K562 (cell line): ENCODE measurements at regions not wholly inside any gene's neighbourhood (a gene's known extent, or its start where the extent isn't known, plus 50 kb on each side); places are given as distances from the start of the nearest gene placed in this dataset.

Experiments used
- ATAC-seq: fragments of 200-7000 bp; cut with Tn5 transposase; 3 replicates; pipeline ENCODE4 v1.9.1; 2020; ENCODE audit warnings: moderate library complexity
- BruUV-seq: library from RNA; stranded (reverse); fragments of 400-500 nt; replicated peaks from 2 replicates; lab custom pipeline; 2021; lab: Mats Ljungman, UMichigan
- CTCF ChIA-PET: fragments of 300-600 bp; formaldehyde crosslinking; extraction: SDS; loops from one replicate; lab custom pipeline; 2021; ENCODE audit warnings: low intra/inter-chr PET ratio; lab: Yijun Ruan, JAX
- POLR2A ChIA-PET: fragments of 300-600, 350-650 bp; sonication (Branson Sonifier 250); formaldehyde crosslinking; extraction: SDS; loops from one replicate; lab custom pipeline; 2021; ENCODE audit warnings: antibody characterized with exemption, inconsistent platforms; lab: Yijun Ruan, JAX
- DNase-seq, 4 experiments: peaks; one replicate each; pipeline versions ENCODE4 v3.0.0 to v3.0.0-alpha.2; 2011 to 2018; ENCODE audit warnings: low spot score in 3 of 4, mixed read lengths in 3 of 4; ENCODE audit errors: extremely low read depth in 1 of 4
- FAIRE-seq: peaks from 2 replicates; lab custom pipeline; 2011; peaks lifted over from hg19 to GRCh38; lab: Jason Lieb, UNC
- H2AFZ ChIP-seq: 2 replicates; pipeline ENCODE4 v1.6.0; 2011; ENCODE audit warnings: low read depth, low read length, control low read depth, inconsistent platforms
- H3K27ac ChIP-seq: fragments of 200-600 bp; 3 replicates; pipeline ENCODE4 v1.8.0; 2011; ENCODE audit warnings: low read depth, mild to moderate bottlenecking, control low read depth, inconsistent platforms, low read length, moderate library complexity, mixed read lengths; ENCODE audit errors: extremely low read depth
- H3K27me3 ChIP-seq, 2 experiments: fragments of 300-600 bp in 1 of 2; 2 replicates in 1 of 2; 3 replicates in 1 of 2; pipeline versions ENCODE4 v1.6.0 to v1.8.0; 2011; ENCODE audit warnings: inconsistent platforms in 2 of 2, low read length in 2 of 2, mild to moderate bottlenecking in 1 of 2, mixed read lengths in 1 of 2, moderate library complexity in 1 of 2; ENCODE audit not compliant: control insufficient read depth in 2 of 2, insufficient read depth in 2 of 2
- H3K36me3 ChIP-seq: fragments of 300-600 bp; 3 replicates; pipeline ENCODE4 v1.8.0; 2011; ENCODE audit warnings: mild to moderate bottlenecking, low read length, inconsistent platforms; ENCODE audit not compliant: control insufficient read depth, insufficient read depth
- H3K4me1 ChIP-seq, 2 experiments: fragments of 200-600 bp in 1 of 2; replicated peaks in 1 of 2; 2 replicates in 1 of 2; 3 replicates in 1 of 2; pipeline versions ENCODE4 v1.5.1 to v1.8.0; 2011; ENCODE audit warnings: inconsistent platforms in 2 of 2, low read length in 2 of 2, mild to moderate bottlenecking in 1 of 2, mixed read lengths in 1 of 2, moderate library complexity in 1 of 2; ENCODE audit not compliant: control insufficient read depth in 2 of 2, insufficient read depth in 2 of 2
- H3K4me2 ChIP-seq: 2 replicates; pipeline ENCODE4 v1.6.1; 2011; ENCODE audit warnings: low read length, control low read depth, inconsistent platforms, mixed read lengths; ENCODE audit not compliant: insufficient read depth
- H3K4me3 ChIP-seq: fragments of 200-600 bp; sonication (generic), shearing (Covaris generic); 2 replicates; pipeline ENCODE4 v1.5.1; 2016; ENCODE audit warnings: control low read depth, inconsistent platforms
- H3K79me2 ChIP-seq: fragments of 200-600 bp; 3 replicates; pipeline ENCODE4 v1.8.0; 2011; ENCODE audit warnings: low read length, inconsistent platforms; ENCODE audit not compliant: control insufficient read depth, insufficient read depth
- H3K9ac ChIP-seq, 2 experiments: 2 replicates each; pipeline versions ENCODE4 v1.6.0 to v1.6.1; 2011; ENCODE audit warnings: low read depth in 2 of 2, low read length in 2 of 2, control low read depth in 1 of 2, inconsistent platforms in 1 of 2, mild to moderate bottlenecking in 1 of 2, mixed read lengths in 1 of 2; ENCODE audit not compliant: insufficient read depth in 1 of 2
- H3K9me1 ChIP-seq: one replicate; pipeline ENCODE4 v1.6.0; 2011; ENCODE audit warnings: inconsistent platforms, mild to moderate bottlenecking, low read length, moderate library complexity; ENCODE audit not compliant: control insufficient read depth, insufficient read depth
- H3K9me3 ChIP-seq: replicated peaks from 2 replicates; pipeline ENCODE4 v1.5.1; 2011; ENCODE audit warnings: low read depth, low read length, inconsistent platforms; ENCODE audit not compliant: control insufficient read depth, insufficient read depth
- H4K20me1 ChIP-seq: replicated peaks from 2 replicates; pipeline ENCODE4 v1.6.1; 2011; ENCODE audit warnings: low read length, inconsistent platforms, mixed read lengths; ENCODE audit not compliant: control insufficient read depth, insufficient read depth
- ATF3 ChIP-seq, 2 experiments: fragments of 450-650 bp in 1 of 2; sonication (generic) in 1 of 2; formaldehyde crosslinking in 1 of 2; IDR thresholded peaks in 1 of 2; conservative IDR thresholded peaks in 1 of 2; 2 replicates each; pipeline versions ENCODE4 v1.6.1 to v1.8.1; 2016 to 2023; ENCODE audit warnings: mild to moderate bottlenecking in 2 of 2, moderate library complexity in 2 of 2, inconsistent platforms in 1 of 2, missing genetic modification reagents in 1 of 2
- BACH1 ChIP-seq: fragments of 200-800 bp; sonication (Bioruptor generic); IDR thresholded peaks from 2 replicates; pipeline ENCODE4 v1.6.1; 2016; ENCODE audit warnings: missing genetic modification characterization, missing compliant biosample characterization
- BCOR ChIP-seq: fragments of 450-650 bp; IDR thresholded peaks from 2 replicates; pipeline ENCODE4 v1.6.1; 2016
- BHLHE40 ChIP-seq: IDR thresholded peaks from 2 replicates; pipeline ENCODE4 v1.6.1; 2011; ENCODE audit warnings: low read length, improper control_type of control experiment
- CCAR2 ChIP-seq: fragments of 200-400 bp; formaldehyde crosslinking; IDR thresholded peaks from 2 replicates; pipeline ENCODE4 v1.6.1; 2017; ENCODE audit warnings: mild to moderate bottlenecking, low read depth, low read length
- ELF1 ChIP-seq: fragments of 200-800 bp; sonication (Bioruptor generic); IDR thresholded peaks from 2 replicates; pipeline ENCODE4 v1.6.1; 2016; ENCODE audit warnings: missing genetic modification characterization, missing compliant biosample characterization
- ETS2 ChIP-seq: IDR thresholded peaks from 2 replicates; pipeline ENCODE4 v1.6.1; 2016; ENCODE audit warnings: borderline replicate concordance, missing genetic modification characterization, mild to moderate bottlenecking, moderate library complexity, missing compliant biosample characterization; ENCODE audit not compliant: poor library complexity, severe bottlenecking
- HMGN3 ChIP-seq: IDR thresholded peaks from 2 replicates; pipeline ENCODE4 v1.6.1; 2011; ENCODE audit warnings: borderline replicate concordance, low read depth, mild to moderate bottlenecking, mixed read lengths, low read length; ENCODE audit not compliant: insufficient read length; ENCODE audit errors: extremely low read depth
- MBD2 ChIP-seq: sonication (generic); IDR thresholded peaks from 2 replicates; pipeline ENCODE4 v1.6.1; 2016; ENCODE audit warnings: low read depth, borderline replicate concordance
- NFYB ChIP-seq: IDR thresholded peaks from 2 replicates; pipeline ENCODE4 v1.6.1; 2011; ENCODE audit warnings: mild to moderate bottlenecking, moderate library complexity; ENCODE audit not compliant: insufficient read length; ENCODE audit errors: extremely low read depth
- RBM15 ChIP-seq: fragments of 200-400 bp; formaldehyde crosslinking; IDR thresholded peaks from 2 replicates; pipeline ENCODE4 v1.6.1; 2018; ENCODE audit warnings: mild to moderate bottlenecking, low read length, moderate library complexity; ENCODE audit not compliant: insufficient read depth
- SFPQ ChIP-seq: fragments of 200-400 bp; formaldehyde crosslinking; IDR thresholded peaks from 2 replicates; pipeline ENCODE4 v1.6.1; 2017; ENCODE audit warnings: mild to moderate bottlenecking, low read depth, low read length, moderate library complexity
- WHSC1 ChIP-seq: IDR thresholded peaks from one replicate; pipeline ENCODE4 v1.6.1; 2012; ENCODE audit warnings: low read length, control low read depth, inconsistent platforms
- ZBTB8A ChIP-seq: fragments of 450-650 bp; IDR thresholded peaks from 2 replicates; pipeline ENCODE4 v1.6.1; 2018; ENCODE audit warnings: mild to moderate bottlenecking, moderate library complexity; ENCODE audit not compliant: partially characterized antibody
- ZNF217 ChIP-seq: sonication (generic); formaldehyde crosslinking; IDR thresholded peaks from 2 replicates; pipeline ENCODE4 v1.8.0; 2022; ENCODE audit warnings: mild to moderate bottlenecking, missing genetic modification reagents
- ZNF316 ChIP-seq: fragments of 450-650 bp; IDR thresholded peaks from 2 replicates; pipeline ENCODE4 v1.6.1; 2016
- ZZZ3 ChIP-seq: fragments of 450-650 bp; IDR thresholded peaks from 2 replicates; pipeline ENCODE4 v1.6.1; 2016; ENCODE audit warnings: antibody characterized with exemption, mild to moderate bottlenecking, moderate library complexity
- WGBS: fragments of 100-300 bp; shearing (Covaris generic); methylation state at CpG from one replicate; pipeline ENCODE4 v1.1.6; 2016; ENCODE audit warnings: low coverage, mixed read lengths; ENCODE audit not compliant: insufficient coverage; ENCODE audit errors: missing lambda C conversion rate; 5-methylcytosine and 5-hydroxymethylcytosine counted together
- in situ Hi-C: fragments of 300-500 bp; cut with MboI; formaldehyde crosslinking; loops from 4 replicates; pipeline ENCODE4 v1.15.0; 2018; ENCODE audit warnings: inconsistent platforms, mixed read lengths
- intact Hi-C: fragments of 100-400 bp; cut with micrococcal nuclease; formaldehyde crosslinking; loops from 2 replicates; pipeline ENCODE4 v1.14.2; 2022

- 34% methylated on average over 3 of the region's 3 CpGs for WGBS
- no peak overlapping the region for H3K27ac ChIP-seq
- ChIA-PET POLR2A (no interaction called here), CTCF (no interaction called here)
- H3K4me3 ChIP-seq, result no peak overlapping the region
- H3K9ac ChIP-seq, result no peak overlapping the region
- no peaks in the 10 kb centered on the region for H4K20me1 ChIP-seq
- DNase-seq (no peak), FAIRE-seq (no peak), ATAC-seq (no peak)
- no TSS peak for BruUV-seq
- H3K36me3 ChIP-seq, result no peaks in the 10 kb centered on the region
- no peaks in the 10 kb centered on the region for H3K4me1 ChIP-seq
- no peaks in the 10 kb centered on the region for H3K27me3 ChIP-seq
- H2AFZ ChIP-seq, result no peak overlapping the region
- intact Hi-C loops (no loop called here), in situ Hi-C loops (no loop called here)
- no peaks in the 10 kb centered on the region for H3K79me2 ChIP-seq
- H3K9me1 ChIP-seq, result no peaks in the 10 kb centered on the region
- no peak for TF ChIP-seq RBM15
- no peak for TF ChIP-seq ZNF217 (CRISPR knock-in tag)
- TF ChIP-seq NFYB, result no peak
- TF ChIP-seq ELF1 (tag), result no peak
- TF ChIP-seq ZNF316, result no peak
- no peak for TF ChIP-seq WHSC1
- TF ChIP-seq ZBTB8A, result no peak
- TF ChIP-seq SFPQ, result no peak
- no peak for TF ChIP-seq CCAR2
- TF ChIP-seq ATF3 (IDR thresholded peaks at IDR 0.05), result no peak
- TF ChIP-seq ATF3 (CRISPR knock-in tag; conservative IDR thresholded peaks at IDR 0.05), result no peak
- TF ChIP-seq BHLHE40, result no peak
- TF ChIP-seq BACH1 (tag), result no peak
- no peak for TF ChIP-seq HMGN3
- no peak for TF ChIP-seq ZZZ3
- TF ChIP-seq ETS2 (tag), result no peak
- no peak for TF ChIP-seq MBD2
- TF ChIP-seq BCOR, result no peak
- no peaks in the 10 kb centered on the region for H3K9me3 ChIP-seq
- no peak overlapping the region for H3K4me2 ChIP-seq
These were observed 164.0 kb upstream of the ZNF608 start for GRCh38 chr5:124910354-124911016.
